Brain microvascular endothelial cell (primary cell): ENCODE measurements at regions not wholly inside any gene's neighbourhood (a gene's known extent, or its start where the extent isn't known, plus 50 kb on each side); places are given as distances from the start of the nearest gene placed in this dataset.
A peak's percentile ranks its signal among the peaks of the same experiment; 100 is the strongest.

Source experiments
- DNase-seq: peaks from one replicate; pipeline ENCODE4 v3.0.0-alpha.2; 2020
- H3K27ac ChIP-seq: fragments of 250-450 bp; sonication (Bioruptor Pico); 2 replicates; pipeline ENCODE4 v1.5.1; 2020; ENCODE audit warnings: mild to moderate bottlenecking, moderate library complexity
- H3K27me3 ChIP-seq: fragments of 250-450 bp; sonication (Bioruptor Pico); replicated peaks from 2 replicates; pipeline ENCODE4 v1.5.1; 2020; ENCODE audit warnings: mild to moderate bottlenecking
- H3K36me3 ChIP-seq: fragments of 250-450 bp; sonication (Bioruptor Pico); replicated peaks from 2 replicates; pipeline ENCODE4 v1.5.1; 2020; ENCODE audit warnings: mild to moderate bottlenecking
- H3K4me3 ChIP-seq: 2 replicates; pipeline ENCODE4 v1.5.1; 2011; ENCODE audit warnings: low read depth, mild to moderate bottlenecking, control low read depth, low read length, moderate library complexity
- CTCF ChIP-seq: IDR thresholded peaks from 2 replicates; pipeline ENCODE4 v1.5.1; 2011; ENCODE audit warnings: low read depth, mild to moderate bottlenecking, moderate library complexity, low read length, control low read depth, inconsistent platforms; ENCODE audit errors: missing control alignments
- in situ Hi-C: cut with HindIII; loops from 2 replicates; pipeline ENCODE4 v1.10.0; 2017; ENCODE audit warnings: low sequenced_read_pairs, low pct_ligation_motif_present

DNA sequence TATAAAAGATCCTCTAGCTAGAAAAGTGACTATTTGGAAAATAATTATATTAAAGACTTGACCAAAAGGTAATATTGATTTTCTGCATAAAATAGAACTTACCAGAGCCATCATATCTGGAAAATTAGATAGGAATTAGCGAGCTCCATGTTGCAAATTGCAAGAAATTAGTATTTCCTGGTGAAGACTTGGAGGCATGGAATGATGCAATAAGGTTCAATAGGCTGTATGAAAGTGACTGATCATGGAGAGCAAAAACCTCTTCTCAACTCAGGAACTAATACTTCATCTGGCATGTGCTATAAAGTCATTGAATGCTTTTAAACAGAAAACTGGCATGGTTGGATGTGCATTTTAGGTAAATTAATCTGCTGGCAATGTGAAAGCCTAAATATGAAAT lies 66.3 kb upstream of the UFM1 start:
- H3K36me3 ChIP-seq, result no peaks in the 10 kb centered on the region
- in situ Hi-C loops, result no loop called here

DNA sequence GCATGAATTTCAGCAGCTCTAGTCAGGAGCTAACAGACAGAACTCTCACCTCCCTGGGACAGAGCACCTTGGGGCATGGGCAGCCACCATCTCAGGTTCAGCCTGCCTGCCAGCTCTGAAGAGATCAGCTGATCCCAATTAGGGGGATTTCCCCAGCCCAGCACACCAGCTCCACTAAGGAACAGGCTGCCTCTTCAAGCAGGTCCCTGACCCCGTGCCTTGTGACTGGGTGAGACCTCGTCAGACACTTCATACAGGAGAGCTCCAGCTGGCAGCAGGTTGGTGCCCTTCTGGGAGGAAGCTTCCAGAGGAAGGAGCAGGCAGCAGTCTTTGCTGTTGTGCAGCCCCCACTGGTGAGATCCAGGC lies 84.5 kb upstream of the UFM1 start:
- no peak overlapping the region for H3K27ac ChIP-seq
- no peak for TF ChIP-seq CTCF
- H3K4me3 ChIP-seq, result no peak overlapping the region
- no peak for DNase-seq
- no peaks in the 10 kb centered on the region for H3K36me3 ChIP-seq
- in situ Hi-C loops, result no loop called here
- no peaks in the 10 kb centered on the region for H3K27me3 ChIP-seq

More for the DNA sequence above, 66.3 kb upstream of the UFM1 start:
- Histone ChIP-seq H3K27ac (no peak overlapping the region), H3K4me3 (no peak overlapping the region), H3K27me3 (no peaks in the 10 kb centered on the region)
- no peak for DNase-seq
- no peak for TF ChIP-seq CTCF

- in situ Hi-C loops, result no loop called here
- H3K27me3 ChIP-seq, result no peaks in the 10 kb centered on the region
- H3K36me3 ChIP-seq, result no peaks in the 10 kb centered on the region
- no peak for TF ChIP-seq CTCF
- no peak overlapping the region for H3K27ac ChIP-seq
- no peak overlapping the region for H3K4me3 ChIP-seq
- no peak for DNase-seq
Observed at GRCh38 chr13:38264363-38265131, 85.1 kb upstream of the UFM1 start.

- DNase-seq, result peak; percentile 47
- Histone ChIP-seq H3K4me3 (no peak overlapping the region), H3K27ac (no peak overlapping the region), H3K36me3 (no peaks in the 10 kb centered on the region), H3K27me3 (no peaks in the 10 kb centered on the region)
- in situ Hi-C loops, result no loop called here
- TF ChIP-seq CTCF, result no peak
Observed at GRCh38 chr13:38262211-38262610, 87.4 kb upstream of the UFM1 start.

DNA sequence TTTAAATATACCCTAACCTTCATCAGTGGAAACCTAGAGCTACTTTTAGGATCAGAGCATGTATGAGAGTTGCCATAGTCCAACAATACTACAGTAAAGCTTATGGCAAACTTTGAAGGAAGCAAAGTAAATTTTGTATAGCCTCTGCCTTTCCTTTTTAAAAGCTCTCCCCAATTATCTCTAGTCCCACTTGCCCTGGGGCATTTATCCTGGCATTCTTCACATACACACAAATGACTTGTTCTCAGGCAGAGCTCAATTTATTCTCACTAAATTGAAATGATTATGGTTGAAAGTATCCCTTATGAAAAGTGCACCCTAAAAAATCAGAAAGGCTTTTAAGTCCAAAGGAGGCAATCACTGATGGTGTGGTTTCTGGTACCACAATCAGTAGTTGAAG lies 94.1 kb upstream of the UFM1 start:
- Histone ChIP-seq H3K27ac (no peak overlapping the region), H3K4me3 (no peak overlapping the region), H3K27me3 (no peaks in the 10 kb centered on the region), H3K36me3 (no peaks in the 10 kb centered on the region)
- no peak for DNase-seq
- in situ Hi-C loops, result no loop called here
- TF ChIP-seq CTCF, result no peak

- DNase-seq, result no peak
- H3K27me3 ChIP-seq, result no peaks in the 10 kb centered on the region
- TF ChIP-seq CTCF, result no peak
- H3K4me3 ChIP-seq, result no peak overlapping the region
- H3K36me3 ChIP-seq, result no peaks in the 10 kb centered on the region
- in situ Hi-C loops, result no loop called here
- H3K27ac ChIP-seq, result no peak overlapping the region
Observed at GRCh38 chr13:38239874-38240273, 109.8 kb upstream of the UFM1 start.
